KOPT-K1 (cell line): ENCODE measurements at regions not wholly inside any gene's neighbourhood (a gene's known extent, or its start where the extent isn't known, plus 50 kb on each side); places are given as distances from the start of the nearest gene placed in this dataset.
"Not testable (repeated sequence)": the region's sequence is repeated elsewhere in the genome, so short reads cannot be mapped to it uniquely, and the experiment has no call there.

ENCODE experiments used
- H3K27ac ChIP-seq: fragments of 200-600 bp; sonication (generic); 2 replicates; pipeline ENCODE4 v1.5.1; 2016; ENCODE audit warnings: antibody characterized with exemption, mild to moderate bottlenecking, low read depth, low read length; ENCODE audit not compliant: poor library complexity, severe bottlenecking
- H3K36me3 ChIP-seq: fragments of 200-600 bp; sonication (generic); 2 replicates; pipeline ENCODE4 v1.5.1; 2017; ENCODE audit warnings: antibody characterized with exemption, mild to moderate bottlenecking, low read length, moderate library complexity; ENCODE audit not compliant: insufficient read depth
- H3K9me3 ChIP-seq: fragments of 200-600 bp; sonication (generic); 2 replicates; pipeline ENCODE4 v1.5.1; 2017; ENCODE audit warnings: antibody characterized with exemption, low read length, mild to moderate bottlenecking; ENCODE audit not compliant: insufficient read depth, poor library complexity, severe bottlenecking

DNA sequence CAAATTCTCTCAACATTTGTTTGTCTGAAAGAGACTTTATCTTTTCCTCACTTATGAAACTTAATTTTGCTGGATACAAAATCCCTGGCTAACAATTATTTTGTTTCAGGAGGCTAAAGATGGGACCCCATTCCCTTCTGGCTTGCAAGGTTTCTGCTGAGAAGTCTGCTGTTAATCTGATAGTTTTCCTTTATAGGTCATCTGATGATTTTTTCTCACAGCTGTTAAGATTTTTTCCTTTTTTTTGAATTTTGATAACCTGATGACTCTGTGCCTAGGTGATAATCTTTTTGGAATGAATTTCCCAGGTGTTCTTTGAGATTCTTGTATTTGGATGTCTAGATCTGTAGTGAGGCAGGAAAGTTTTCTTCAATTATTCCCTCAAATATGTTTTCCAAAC lies 2661.4 kb downstream of the PCDH9 start:
- no peaks in the 10 kb centered on the region for H3K36me3 ChIP-seq
- no peaks in the 10 kb centered on the region for H3K9me3 ChIP-seq
- H3K27ac ChIP-seq, result no peak overlapping the region

DNA sequence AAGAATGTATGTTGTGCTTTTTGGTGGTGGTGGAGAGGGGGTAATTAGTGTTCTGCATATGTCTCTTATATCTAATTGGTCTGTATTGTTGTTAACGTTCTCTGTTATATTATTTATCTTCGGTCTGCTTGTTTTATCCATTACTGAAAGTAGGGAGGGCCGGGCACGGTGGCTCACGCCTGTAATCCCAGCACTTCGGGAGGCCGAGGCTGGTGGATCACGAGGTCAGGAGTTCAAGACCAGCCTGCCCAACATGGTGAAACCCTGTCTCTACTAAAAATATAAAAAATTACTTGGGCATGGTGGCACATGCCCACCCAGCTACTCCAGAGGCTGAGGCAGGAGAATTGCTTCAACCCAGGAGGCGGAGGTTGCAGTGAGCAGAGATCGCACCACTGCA lies 2672.1 kb downstream of the PCDH9 start:
- H3K36me3 ChIP-seq, H3K9me3 ChIP-seq: not testable (repeated sequence)

DNA sequence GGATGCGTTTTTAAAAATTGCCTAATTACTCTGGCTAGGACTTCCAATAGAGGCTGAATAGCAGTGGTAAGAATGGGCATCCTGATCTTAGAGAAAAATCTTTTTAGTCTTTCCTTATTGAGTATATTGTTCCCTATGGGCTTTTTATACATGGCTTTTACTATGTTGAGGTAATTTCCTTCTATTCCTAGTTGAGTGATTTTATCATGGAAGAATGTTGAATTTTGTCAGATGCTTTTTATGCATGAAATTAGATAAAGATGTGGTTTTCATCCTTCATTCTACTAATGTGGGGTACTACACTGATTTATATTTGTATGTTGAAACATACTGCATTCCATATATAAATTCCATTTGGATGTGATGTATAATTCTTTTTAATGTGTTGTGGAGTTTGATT lies 2673.8 kb downstream of the PCDH9 start:
- Histone ChIP-seq H3K9me3 (no peaks in the 10 kb centered on the region), H3K36me3 (no peaks in the 10 kb centered on the region), H3K27ac (no peak overlapping the region)

More for the DNA sequence above, 2672.1 kb downstream of the PCDH9 start:
- H3K27ac ChIP-seq, result not testable (repeated sequence)

DNA sequence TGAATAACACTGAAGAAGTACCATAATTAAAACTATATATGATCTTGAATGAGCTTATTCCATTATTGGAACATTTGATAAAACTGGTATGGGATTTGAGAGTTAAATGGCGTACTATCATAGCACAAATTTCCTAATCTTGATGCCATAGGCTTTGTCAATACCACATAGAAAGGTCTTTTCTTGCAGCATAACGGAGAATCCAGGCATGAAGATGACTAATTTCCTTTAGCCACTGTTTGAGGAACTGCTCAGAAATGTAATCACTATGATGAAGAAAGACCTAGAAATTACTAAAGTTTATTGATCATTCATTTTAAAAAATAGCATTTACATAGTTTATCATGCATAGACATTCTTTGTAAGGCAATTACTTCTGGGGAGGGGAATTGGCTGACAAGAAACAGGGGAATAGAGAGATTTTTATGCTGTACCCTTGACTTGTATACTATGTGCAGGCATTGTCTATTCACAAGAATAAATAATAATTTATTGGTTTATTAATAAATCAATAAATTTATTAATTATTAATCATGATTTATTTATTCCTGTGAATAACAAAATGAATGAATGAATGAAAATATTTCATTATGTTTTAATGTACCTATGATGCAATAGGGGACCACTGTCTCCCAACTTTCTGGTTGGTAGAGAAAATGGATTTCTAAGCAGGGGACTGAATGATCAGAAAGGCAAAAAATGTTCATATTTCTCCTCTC lies 2676.6 kb downstream of the PCDH9 start:
- Histone ChIP-seq H3K27ac (no peak overlapping the region), H3K9me3 (no peaks in the 10 kb centered on the region), H3K36me3 (no peaks in the 10 kb centered on the region)

DNA sequence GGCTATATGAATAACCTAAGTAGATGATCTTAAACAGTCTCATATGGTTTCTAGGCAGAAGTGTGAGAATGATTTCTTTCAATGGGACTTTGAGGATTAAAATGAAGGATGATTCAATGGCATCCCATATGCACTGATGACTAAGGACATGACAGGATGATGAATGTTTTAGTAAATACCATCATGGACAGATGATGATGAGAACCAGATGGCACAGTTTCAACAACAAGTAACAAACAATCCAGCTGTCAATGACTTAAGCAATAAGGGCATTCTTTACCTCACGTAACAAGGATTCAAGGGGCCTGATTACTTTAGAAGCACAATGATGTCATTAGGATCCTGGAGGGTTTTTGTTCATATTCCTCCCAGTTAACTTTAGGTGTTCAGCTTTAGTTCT lies 2678.4 kb downstream of the PCDH9 start:
- Histone ChIP-seq H3K36me3 (no peaks in the 10 kb centered on the region), H3K9me3 (no peaks in the 10 kb centered on the region), H3K27ac (no peak overlapping the region)

DNA sequence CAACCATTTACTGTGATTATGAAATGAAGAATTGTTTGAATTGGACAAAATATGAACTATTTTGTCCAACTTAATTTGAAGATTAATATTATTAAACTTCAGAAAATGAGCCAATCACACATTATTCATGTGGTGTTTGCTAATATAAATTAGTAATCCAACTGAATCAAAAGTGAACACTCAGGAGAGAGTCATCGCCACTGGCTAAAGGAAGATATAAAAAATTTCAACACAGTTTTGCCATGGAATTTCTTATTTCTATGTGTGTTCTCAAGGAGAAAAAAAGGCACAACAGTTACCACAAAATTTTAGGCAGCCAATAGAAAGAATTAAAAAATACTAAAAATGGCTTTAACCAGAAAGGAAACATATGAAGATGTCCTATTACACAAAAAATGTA lies 2683.8 kb downstream of the PCDH9 start:
- Histone ChIP-seq H3K27ac (no peak overlapping the region), H3K9me3 (no peaks in the 10 kb centered on the region), H3K36me3 (no peaks in the 10 kb centered on the region)

DNA sequence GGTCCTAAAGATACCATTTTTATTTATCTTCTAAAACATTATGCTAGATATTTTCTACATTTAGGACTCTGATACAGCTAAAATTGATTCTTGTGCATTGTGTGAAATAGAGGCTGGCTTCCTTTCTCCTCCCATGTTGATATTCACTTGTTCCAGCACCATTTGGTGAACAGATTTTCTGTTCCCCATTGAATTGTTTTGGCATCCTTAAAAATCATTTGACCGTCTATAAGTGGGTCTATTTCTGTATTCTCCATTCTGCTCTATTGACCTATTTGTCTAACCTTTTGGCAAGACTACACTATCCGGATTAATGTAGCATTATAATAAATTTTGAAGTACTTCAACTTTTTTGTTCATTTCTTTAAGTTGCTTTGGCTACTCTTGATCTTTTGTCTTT lies 2689.2 kb downstream of the PCDH9 start:
- no peaks in the 10 kb centered on the region for H3K36me3 ChIP-seq
- no peaks in the 10 kb centered on the region for H3K9me3 ChIP-seq
- H3K27ac ChIP-seq, result no peak overlapping the region

DNA sequence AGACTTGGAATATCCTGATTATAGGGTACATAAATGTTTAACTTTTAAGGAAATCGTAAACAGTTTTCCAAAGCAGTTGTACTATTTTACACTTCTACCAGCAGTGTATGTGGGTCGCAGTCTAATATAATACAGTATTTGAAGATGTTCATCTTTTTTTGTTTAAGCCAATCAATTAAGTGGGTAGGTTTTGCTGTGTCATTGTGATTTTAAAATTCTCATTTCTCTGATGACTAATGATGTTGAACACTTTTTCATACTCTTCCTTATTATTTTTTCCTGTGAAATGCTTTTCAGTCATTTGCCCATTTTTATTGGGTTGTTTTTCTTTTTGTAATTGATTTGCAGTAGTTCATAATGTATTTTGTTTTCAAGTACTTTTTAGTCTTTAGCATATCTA lies 2689.7 kb downstream of the PCDH9 start:
- Histone ChIP-seq H3K9me3 (no peaks in the 10 kb centered on the region), H3K27ac (no peak overlapping the region), H3K36me3 (no peaks in the 10 kb centered on the region)

DNA sequence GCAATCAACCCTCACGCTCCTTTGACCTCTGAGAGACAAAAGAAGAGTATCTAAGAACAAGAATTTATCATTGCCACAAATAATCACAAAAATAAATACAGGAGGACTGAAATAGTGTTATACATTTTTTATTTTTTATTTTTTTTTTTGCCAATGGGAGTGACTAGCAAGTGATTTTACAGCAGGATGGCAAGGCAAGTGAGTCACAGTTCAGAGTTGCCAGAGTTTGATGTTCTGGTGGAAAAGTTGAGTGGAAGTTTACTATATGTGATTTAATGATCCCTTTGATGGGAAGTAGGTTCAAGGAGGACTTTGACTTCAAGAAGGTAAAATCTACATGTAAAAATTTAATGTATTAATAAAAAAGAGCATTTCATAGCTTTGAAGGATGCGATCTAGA lies 2691.4 kb downstream of the PCDH9 start:
- no peak overlapping the region for H3K27ac ChIP-seq
- no peaks in the 10 kb centered on the region for H3K36me3 ChIP-seq
- no peaks in the 10 kb centered on the region for H3K9me3 ChIP-seq

DNA sequence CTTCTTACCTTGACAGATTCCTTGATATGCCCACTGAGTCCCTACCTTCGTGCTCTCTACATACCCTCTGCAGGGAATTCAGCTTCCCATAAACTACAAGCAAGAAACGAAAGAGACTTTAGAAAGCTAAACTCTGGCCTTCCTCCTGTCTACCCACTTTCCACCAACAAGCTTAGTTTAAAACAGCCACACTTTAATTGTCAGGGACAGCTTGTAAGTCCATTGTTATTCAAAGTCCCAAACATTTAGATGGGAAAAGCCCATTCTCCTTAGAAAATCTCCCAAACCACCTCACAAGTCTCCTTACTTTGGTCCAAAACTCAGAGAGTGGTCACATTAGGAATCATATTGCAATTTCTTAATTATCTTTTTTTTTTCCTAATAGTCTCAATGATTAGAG lies 2695.8 kb downstream of the PCDH9 start:
- no peaks in the 10 kb centered on the region for H3K36me3 ChIP-seq
- no peak overlapping the region for H3K27ac ChIP-seq
- H3K9me3 ChIP-seq, result no peaks in the 10 kb centered on the region

DNA sequence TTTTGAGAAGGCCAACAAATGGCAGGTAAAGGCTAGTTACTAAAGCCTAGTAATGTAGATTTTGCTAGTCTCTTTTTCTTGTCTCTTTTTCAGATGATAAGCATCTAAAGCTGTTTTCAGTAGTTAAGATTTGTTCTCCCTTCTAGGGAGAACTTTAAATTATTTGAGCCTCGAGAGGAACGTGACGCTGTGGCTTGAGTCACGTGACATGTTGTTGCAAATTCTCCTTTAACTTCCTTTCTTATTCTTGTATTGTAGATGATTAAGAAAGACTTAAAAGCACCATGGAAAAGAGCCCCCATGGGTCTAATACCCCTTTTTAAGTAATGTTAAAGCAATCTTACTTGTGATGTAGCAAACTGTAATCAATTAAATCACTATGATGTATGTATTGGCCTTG lies 2698.7 kb downstream of the PCDH9 start:
- Histone ChIP-seq H3K36me3 (no peaks in the 10 kb centered on the region), H3K9me3 (no peaks in the 10 kb centered on the region), H3K27ac (no peak overlapping the region)

DNA sequence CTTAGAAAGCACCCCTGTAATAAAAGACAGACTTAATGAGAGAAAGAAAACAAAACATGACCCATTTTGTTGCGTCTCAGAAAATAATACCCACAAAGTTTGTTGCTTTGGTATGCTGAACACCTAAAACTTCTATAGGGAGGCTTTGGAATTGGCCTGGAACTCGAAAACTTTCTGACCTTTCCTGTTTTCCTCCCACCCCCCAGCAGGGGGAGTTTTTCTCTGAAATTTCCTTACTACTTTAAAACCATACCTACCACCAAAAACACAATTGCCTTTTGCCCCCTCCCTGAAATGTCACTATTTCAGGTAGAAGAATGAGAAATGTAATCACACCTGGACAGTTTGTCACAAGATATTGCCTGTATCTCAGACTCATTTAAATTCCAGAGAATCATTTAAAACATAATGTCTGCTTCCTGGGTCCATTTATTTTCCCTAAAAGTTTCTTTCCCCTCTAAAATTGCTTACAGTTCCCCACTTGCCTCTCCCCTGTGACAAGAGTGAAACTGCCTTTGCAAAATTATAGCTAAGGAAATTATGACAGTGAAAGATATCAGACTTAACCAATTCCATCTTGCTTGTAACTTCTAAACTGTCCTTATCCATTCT lies 2700.2 kb downstream of the PCDH9 start:
- Histone ChIP-seq H3K9me3 (no peaks in the 10 kb centered on the region), H3K27ac (no peak overlapping the region), H3K36me3 (no peaks in the 10 kb centered on the region)

DNA sequence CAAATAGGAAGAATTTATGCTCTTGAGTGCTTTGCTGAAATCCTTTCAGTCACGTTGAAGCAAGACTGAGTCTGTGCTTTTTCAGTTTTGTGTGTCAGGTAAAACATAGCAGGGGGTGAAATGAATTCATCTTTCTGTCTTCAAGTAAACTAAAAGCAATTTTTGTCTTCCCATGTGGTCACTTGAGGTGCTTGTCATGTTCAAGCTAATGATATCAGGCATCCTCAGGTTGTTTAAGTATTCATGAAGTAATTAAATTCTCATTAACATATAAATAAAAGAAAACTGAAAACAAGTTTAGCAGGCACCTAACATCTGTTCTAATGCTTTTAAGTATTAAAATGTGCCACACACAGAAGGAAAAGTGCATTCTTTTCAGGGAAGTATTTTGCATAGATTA lies 2701.3 kb downstream of the PCDH9 start:
- Histone ChIP-seq H3K27ac (no peak overlapping the region), H3K9me3 (no peaks in the 10 kb centered on the region), H3K36me3 (no peaks in the 10 kb centered on the region)

DNA sequence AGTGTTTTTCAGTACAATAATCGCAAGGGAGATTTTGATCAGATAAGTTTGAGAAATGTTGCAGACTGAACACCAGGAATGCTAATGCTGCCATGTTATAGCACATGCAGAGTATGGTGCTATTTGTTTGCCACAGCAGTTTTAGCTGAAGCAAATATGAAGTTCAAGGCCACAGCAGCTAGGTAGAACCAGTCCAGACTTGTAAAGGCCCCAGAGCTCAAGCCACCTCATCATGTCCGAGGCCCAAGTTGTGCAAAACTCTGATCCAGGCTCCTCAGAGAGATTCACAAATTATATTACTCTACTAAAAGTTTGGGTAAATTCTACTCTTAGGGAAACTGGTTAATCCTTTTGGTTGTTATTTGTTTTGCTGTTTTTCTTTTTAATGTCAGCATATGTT lies 2702.6 kb downstream of the PCDH9 start:
- peaks cover under 1% of the 10 kb centered on the region for H3K9me3 ChIP-seq

DNA sequence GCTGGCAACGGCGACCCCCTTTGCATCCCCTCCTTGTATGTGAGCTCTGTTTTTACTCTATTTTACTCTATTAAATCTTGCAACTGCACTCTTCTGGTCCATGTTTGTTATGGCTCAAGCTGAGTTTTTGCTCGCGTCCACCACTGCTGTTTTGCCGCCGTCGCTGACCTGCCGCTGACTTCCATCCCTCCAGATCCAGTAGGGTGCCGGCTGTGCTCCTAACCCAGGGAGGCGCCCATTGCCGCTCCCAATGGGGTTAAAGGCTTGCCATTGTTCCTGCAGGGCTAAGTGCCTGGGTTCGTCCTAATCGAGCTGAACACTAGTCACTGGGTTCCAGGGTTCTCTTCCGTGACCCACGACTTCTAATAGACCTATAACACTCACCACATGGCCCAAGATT lies 2704.4 kb downstream of the PCDH9 start:
- Histone ChIP-seq H3K27ac (no peak overlapping the region), H3K9me3 (peaks cover 4% of the 10 kb centered on the region), H3K36me3 (no peaks in the 10 kb centered on the region)

More for the DNA sequence above, 2702.6 kb downstream of the PCDH9 start:
- Histone ChIP-seq H3K27ac (no peak overlapping the region), H3K36me3 (no peaks in the 10 kb centered on the region)

DNA sequence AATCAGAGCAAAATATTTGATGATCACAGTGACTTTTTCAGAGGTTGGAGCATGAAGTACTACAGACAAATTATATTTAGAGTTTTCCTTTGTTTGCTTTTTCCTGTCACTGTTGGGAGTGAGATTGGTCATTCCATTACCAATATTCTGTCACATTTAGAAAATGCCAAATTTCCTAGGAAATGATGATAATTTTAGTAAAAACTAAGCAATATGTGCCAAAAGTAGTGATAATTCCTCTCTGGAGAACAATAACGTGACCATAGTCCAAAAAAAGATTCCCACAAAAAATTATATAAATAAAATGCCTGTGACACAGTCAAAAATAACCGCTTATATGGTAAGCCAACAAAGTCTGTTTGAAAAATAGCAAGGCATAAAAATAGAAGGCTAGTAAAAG lies 2719.4 kb downstream of the PCDH9 start:
- no peak overlapping the region for H3K27ac ChIP-seq
- no peaks in the 10 kb centered on the region for H3K9me3 ChIP-seq
- H3K36me3 ChIP-seq, result no peaks in the 10 kb centered on the region
